Tibial artery (tissue), 4 donors: ENCODE measurements at regions not wholly inside any gene's neighbourhood (a gene's known extent, or its start where the extent isn't known, plus 50 kb on each side); places are given as distances from the start of the nearest gene placed in this dataset.

Experiments used
- DNase-seq, 2 donors: peaks; one replicate each; pipeline ENCODE4 v3.0.0-alpha.2; 2019
- H3K27ac ChIP-seq, 2 donors: fragments of 200-600 bp; sonication (generic) in 1 of 2; 1 replicate in 1 of 2; 2 replicates in 1 of 2; pipeline ENCODE4 v1.5.1; 2018 to 2019; ENCODE audit warnings: mild to moderate bottlenecking in 1 of 2
- H3K27me3 ChIP-seq, 2 donors: fragments of 200-600 bp; sonication (generic) in 1 of 2; one replicate each; pipeline versions ENCODE4 v1.5.1 to v1.6.0; 2016 to 2019
- H3K36me3 ChIP-seq, 3 donors: fragments of 200-600 bp; sonication (generic) in 2 of 3; one replicate each; pipeline ENCODE4 v1.5.1; 2016 to 2019; ENCODE audit warnings: mild to moderate bottlenecking in 2 of 3
- H3K4me1 ChIP-seq, 4 donors: fragments of 200-600 bp; sonication (generic) in 2 of 4; 1 replicate in 3 of 4; 2 replicates in 1 of 4; pipeline ENCODE4 v1.5.1; 2016 to 2019
- H3K4me3 ChIP-seq, 2 donors: fragments of 200-600 bp; sonication (generic) in 1 of 2; 1 replicate in 1 of 2; 2 replicates in 1 of 2; pipeline ENCODE4 v1.5.1; 2018 to 2019; ENCODE audit warnings: mild to moderate bottlenecking in 2 of 2
- H3K9me3 ChIP-seq, 3 donors: fragments of 200-600 bp; sonication (generic) in 1 of 3; one replicate each; pipeline ENCODE4 v1.5.1; 2016 to 2019
- intact Hi-C: fragments of 100-400 bp; cut with DNase I; formaldehyde crosslinking; loops from one replicate; pipeline ENCODE4 v1.15.0; 2023; ENCODE audit warnings: low total_unique reads
- TF ChIP-seq, protein P1 (sequence below), 2 experiments: fragments of 200-600 bp in 1 of 2; fragments of 450-650 bp in 1 of 2; IDR thresholded peaks; one replicate each; pipeline ENCODE4 v1.5.1; 2017 to 2019; ENCODE audit warnings: antibody characterized with exemption in 2 of 2, mild to moderate bottlenecking in 1 of 2, moderate library complexity in 1 of 2

DNA sequence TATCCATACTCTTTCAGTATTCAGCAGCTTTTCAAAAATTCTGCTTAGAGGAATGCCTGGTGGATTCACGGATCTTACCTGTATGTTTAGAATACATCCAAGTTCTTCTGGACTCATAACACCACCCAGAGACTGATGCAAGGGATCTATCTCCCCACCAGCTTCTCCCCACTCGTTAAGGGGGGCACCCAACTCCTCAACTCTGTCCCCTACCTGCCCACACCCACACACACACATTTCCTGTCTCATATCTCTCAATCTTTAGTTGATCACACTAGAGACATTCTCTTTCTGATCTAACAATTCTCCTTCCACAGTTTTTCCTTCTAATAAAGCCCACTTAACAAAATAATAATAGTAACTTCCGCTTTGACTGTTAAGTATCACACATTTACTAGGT is 110.1 kb downstream of the DLEU7 start:
- intact Hi-C loops: no loop called here
- Histone ChIP-seq H3K27ac (no peak overlapping the region), H3K4me1 (no peaks in the 10 kb centered on the region), H3K36me3 (no peaks in the 10 kb centered on the region), H3K9me3 (no peaks in the 10 kb centered on the region), H3K27me3 (no peaks in the 10 kb centered on the region), H3K4me3 (no peak overlapping the region)
- DNase-seq: no peak
- TF ChIP-seq, protein P1, sequence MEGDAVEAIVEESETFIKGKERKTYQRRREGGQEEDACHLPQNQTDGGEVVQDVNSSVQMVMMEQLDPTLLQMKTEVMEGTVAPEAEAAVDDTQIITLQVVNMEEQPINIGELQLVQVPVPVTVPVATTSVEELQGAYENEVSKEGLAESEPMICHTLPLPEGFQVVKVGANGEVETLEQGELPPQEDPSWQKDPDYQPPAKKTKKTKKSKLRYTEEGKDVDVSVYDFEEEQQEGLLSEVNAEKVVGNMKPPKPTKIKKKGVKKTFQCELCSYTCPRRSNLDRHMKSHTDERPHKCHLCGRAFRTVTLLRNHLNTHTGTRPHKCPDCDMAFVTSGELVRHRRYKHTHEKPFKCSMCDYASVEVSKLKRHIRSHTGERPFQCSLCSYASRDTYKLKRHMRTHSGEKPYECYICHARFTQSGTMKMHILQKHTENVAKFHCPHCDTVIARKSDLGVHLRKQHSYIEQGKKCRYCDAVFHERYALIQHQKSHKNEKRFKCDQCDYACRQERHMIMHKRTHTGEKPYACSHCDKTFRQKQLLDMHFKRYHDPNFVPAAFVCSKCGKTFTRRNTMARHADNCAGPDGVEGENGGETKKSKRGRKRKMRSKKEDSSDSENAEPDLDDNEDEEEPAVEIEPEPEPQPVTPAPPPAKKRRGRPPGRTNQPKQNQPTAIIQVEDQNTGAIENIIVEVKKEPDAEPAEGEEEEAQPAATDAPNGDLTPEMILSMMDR (IDR thresholded peaks at IDR 0.05): no peak

DNA sequence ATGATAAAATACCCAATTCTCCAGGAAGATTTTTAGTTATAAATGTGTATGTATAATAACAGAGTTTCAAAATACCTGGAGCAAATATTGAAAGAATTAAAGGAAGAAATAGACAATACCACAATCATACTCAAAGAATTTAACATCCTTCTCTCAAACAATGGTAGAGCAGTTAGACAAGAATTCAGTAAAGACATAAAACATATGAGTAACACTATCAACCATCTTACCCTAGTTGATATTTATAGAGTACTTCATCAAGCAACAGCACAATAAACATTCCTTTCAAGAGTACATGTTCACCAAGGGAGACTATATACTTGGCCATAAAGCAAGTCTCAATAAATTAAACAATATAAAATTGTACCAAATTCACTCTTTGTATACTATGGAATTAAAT is 108.4 kb downstream of the DLEU7 start:
- intact Hi-C loops: no loop called here
- Histone ChIP-seq H3K9me3 (no peaks in the 10 kb centered on the region), H3K27me3 (no peaks in the 10 kb centered on the region), H3K27ac (no peak overlapping the region), H3K36me3 (no peaks in the 10 kb centered on the region), H3K4me3 (no peak overlapping the region), H3K4me1 (no peaks in the 10 kb centered on the region)
- TF ChIP-seq, protein P1 (IDR thresholded peaks at IDR 0.05): no peak
- DNase-seq: no peak

DNA sequence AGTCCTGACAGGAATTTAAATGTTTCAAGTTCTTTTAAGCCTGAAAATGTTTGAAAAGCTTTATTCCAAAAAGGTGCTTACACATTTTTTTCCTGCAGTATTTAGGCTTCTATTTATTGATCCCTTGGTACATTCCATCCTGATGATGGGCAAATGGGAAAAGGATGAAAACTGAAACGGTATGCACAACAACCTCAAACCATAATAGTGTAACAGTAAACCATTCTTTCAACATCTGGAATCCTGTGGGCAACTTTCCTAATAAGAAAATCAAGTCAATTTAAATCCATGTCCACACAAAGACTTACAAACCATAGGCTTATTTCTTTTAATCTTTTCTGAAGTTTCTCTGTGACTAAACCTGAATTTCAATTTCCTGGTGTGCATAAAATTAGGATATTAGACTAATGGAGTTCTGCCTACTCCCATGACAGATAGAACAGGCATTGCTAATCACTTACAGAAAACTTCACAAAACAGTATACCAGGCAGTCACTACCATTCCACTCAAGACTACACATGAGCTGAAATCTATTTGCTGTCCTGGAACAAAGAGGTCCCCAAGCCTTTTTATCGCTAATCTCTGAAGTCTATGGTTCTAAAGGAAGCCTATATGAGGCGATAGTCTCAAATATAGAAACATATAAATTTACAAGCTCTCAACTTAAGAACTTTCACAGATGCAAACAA is 103.3 kb downstream of the DLEU7 start:
- intact Hi-C loops: no loop called here
- no peak overlapping the region for H3K4me3 ChIP-seq
- no peaks in the 10 kb centered on the region for H3K4me1 ChIP-seq
- no peaks in the 10 kb centered on the region for H3K36me3 ChIP-seq
- no peaks in the 10 kb centered on the region for H3K27me3 ChIP-seq
- no peak for DNase-seq
- peaks cover 0 to 8% (median 3%) of the 10 kb centered on the region in 3 donors for H3K9me3 ChIP-seq
- H3K27ac ChIP-seq: no peak overlapping the region
- TF ChIP-seq, protein P1 (IDR thresholded peaks at IDR 0.05): no peak

DNA sequence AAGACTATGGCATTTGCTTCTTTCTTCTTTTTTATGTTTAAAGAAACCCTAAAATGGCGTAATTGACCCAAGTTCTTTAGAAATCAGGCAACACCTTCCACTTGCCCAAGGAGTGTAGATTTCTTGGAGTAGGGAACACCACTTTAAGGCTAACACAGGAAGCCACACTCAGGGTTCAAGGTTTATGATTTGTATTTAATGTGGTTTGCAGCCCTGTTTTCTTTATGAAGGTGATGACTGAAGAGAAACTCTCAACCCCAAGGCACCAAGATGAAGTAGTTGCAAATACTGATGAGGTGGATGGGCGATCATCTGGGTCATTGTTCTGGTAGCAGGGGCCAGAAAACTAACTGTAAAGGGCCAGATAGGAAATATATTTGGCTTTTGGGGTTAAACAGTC is 101.1 kb downstream of the DLEU7 start:
- intact Hi-C loops: no loop called here
- DNase-seq: no peak
- no peak overlapping the region for H3K27ac ChIP-seq
- TF ChIP-seq, protein P1 (IDR thresholded peaks at IDR 0.05): no peak
- no peak overlapping the region for H3K4me3 ChIP-seq
- peaks cover 0 to 8% (median 3%) of the 10 kb centered on the region in 3 donors for H3K9me3 ChIP-seq
- no peaks in the 10 kb centered on the region for H3K36me3 ChIP-seq
- no peaks in the 10 kb centered on the region for H3K4me1 ChIP-seq
- no peaks in the 10 kb centered on the region for H3K27me3 ChIP-seq

DNA sequence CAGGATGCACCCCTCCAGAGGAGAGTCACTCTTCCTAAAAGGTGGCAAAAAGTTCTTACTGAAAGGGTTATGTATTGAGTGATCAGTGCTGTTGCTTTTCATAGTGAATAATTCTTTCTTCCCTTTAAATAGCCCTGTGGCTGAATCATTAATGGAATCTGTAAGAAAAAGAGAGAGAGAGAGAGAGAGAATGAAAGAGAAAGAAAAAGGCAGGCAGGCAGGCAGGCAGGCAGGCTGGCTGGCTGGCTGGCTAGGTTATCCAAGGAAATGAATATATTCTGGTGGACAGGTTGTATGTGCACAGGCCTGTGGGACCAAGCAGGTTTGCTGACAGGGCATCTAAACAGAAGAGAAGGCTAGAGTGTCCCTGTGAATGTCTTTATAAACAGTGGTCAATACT is 100.5 kb downstream of the DLEU7 start:
- intact Hi-C loops: no loop called here
- TF ChIP-seq, protein P1 (IDR thresholded peaks at IDR 0.05): no peak
- H3K9me3 ChIP-seq: peaks cover 0 to 8% (median 3%) of the 10 kb centered on the region in 3 donors
- no peak for DNase-seq
- H3K4me3 ChIP-seq: no peak overlapping the region
- no peaks in the 10 kb centered on the region for H3K27me3 ChIP-seq
- H3K36me3 ChIP-seq: no peaks in the 10 kb centered on the region
- no peaks in the 10 kb centered on the region for H3K4me1 ChIP-seq
- H3K27ac ChIP-seq: no peak overlapping the region
